ENCODE measurements at regions not wholly inside any gene's neighbourhood (a gene's known extent, or its start where the extent isn't known, plus 50 kb on each side); places are given as distances from the start of the nearest gene placed in this dataset.

- no peak for TF ChIP-seq EZH2 (IDR thresholded peaks at IDR 0.05; ENCODE audit: low read depth, unreplicated experiment)
- TF ChIP-seq POLR2AphosphoS5 (IDR thresholded peaks at IDR 0.05; ENCODE audit: low read depth): no peak
- TF ChIP-seq CTCF (conservative IDR thresholded peaks at IDR 0.05; ENCODE audit: low read depth in 2 of 2): no peak
- no peak for TF ChIP-seq ZNF462 (CRISPR knock-in tag; IDR thresholded peaks at IDR 0.05)
- no peak for TF ChIP-seq CREB1 (CRISPR knock-in tag; IDR thresholded peaks at IDR 0.05; ENCODE audit: low read depth)
- no peak for TF ChIP-seq JUNB (IDR thresholded peaks at IDR 0.05; ENCODE audit: unreplicated experiment)
- no peak for TF ChIP-seq ETS1 (IDR thresholded peaks at IDR 0.05)
- TF ChIP-seq REST (IDR thresholded peaks at IDR 0.05; ENCODE audit: unreplicated experiment): no peak
- TF ChIP-seq EZH2phosphoT487 (IDR thresholded peaks at IDR 0.05; ENCODE audit: unreplicated experiment): no peak
- no peak for TF ChIP-seq ZNF114 (CRISPR knock-in tag; IDR thresholded peaks at IDR 0.05)
- TF ChIP-seq ZNF331 (CRISPR knock-in tag; IDR thresholded peaks at IDR 0.05; ENCODE audit: low read depth): no peak
- TF ChIP-seq STAT1 (IDR thresholded peaks at IDR 0.05; ENCODE audit: unreplicated experiment): no peak
Observed at GRCh38 chr13:78413887-78414553, 189.3 kb downstream of the POU4F1 start.

Data from GM23338 (cell line).